ENCODE measurements at regions not wholly inside any gene's neighbourhood (a gene's known extent, or its start where the extent isn't known, plus 50 kb on each side); places are given as distances from the start of the nearest gene placed in this dataset.

DNA sequence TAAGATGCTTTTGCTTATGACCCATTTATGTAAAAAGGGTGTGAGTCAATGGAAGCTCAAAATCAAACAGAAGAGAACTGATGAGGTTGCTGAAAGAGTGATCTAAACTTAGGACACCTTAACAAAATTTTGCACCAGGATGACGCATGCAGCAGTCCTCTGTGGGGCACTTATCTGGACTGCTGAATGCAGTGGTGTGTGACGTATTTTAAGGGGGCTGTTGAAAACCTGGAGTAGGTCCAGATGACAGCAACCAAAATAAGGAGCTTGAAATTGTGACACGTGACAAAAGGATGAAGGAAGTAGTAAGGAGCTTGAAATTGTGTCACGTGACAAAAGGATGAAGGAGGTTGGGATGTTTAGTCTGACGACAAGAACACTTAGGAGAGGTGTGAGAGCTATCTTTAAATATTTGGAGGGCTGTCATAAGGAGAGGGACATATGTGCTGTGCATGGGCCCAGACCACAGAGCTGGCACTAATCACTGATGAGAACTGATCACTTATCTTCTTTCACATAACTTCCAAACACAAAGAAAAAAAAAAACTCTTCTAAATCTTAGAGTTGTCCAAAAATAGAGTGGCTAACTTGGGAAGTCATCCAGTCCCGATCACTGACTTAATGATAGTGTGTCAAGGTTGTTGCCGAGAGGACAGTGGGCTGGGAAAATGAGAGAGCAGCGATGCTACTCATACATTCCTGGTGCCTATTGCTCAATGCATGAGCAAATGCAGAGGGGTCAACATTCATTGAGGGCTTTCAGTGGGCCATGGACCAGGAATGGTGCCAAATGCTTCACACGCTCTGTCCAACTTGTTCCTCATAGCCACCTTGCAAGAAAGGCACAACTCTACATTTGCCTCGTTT, 264.2 kb upstream of the ZFHX3 start:
- DNase-seq (ENCODE audit: low read depth in 3 of 3) = no peak

DNA sequence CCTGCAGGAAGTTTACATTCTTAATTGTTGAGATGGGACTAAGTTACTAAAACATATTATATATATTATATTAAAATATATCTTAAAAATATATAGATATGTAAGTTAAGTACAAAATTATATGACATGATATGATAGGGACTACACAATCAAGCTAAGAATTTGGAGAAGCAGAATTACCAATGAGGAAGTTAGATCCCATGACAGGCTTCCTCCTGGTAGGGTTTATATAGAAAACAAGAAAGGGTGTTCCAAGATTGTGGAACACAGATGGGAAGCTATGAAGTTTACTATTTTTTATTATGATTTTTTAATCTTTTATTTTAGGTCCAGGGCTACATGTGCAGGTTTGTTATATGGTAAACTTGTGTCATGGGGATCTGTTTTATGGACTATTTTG, 260.8 kb upstream of the ZFHX3 start:
- no peak for DNase-seq (ENCODE audit: low read depth in 3 of 3)

DNA sequence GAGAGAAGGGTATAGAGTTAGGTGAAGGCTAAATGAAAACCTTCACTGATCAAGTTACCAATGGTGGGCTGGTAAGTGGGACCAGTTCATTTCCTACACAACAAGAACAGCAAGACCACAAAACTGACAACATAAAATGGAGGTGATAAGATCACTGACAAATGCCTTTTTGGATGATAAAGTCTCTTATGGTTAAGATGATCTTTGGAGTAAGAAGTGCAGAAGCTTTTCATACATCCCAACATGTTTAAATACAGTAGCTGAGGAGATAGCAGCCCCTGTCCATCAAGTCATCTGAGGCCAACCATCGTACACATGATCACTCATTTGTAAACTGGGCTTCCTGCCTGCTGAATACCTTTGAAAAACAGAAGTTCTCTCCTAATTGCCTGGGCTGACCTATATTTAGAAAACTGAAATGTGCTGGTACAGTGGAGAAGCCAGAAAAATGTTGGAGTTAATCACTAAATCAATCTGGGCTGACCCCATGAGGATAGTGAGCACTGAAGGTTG, 259.0 kb upstream of the ZFHX3 start:
- DNase-seq (ENCODE audit: low read depth in 3 of 3) = no peak

DNA sequence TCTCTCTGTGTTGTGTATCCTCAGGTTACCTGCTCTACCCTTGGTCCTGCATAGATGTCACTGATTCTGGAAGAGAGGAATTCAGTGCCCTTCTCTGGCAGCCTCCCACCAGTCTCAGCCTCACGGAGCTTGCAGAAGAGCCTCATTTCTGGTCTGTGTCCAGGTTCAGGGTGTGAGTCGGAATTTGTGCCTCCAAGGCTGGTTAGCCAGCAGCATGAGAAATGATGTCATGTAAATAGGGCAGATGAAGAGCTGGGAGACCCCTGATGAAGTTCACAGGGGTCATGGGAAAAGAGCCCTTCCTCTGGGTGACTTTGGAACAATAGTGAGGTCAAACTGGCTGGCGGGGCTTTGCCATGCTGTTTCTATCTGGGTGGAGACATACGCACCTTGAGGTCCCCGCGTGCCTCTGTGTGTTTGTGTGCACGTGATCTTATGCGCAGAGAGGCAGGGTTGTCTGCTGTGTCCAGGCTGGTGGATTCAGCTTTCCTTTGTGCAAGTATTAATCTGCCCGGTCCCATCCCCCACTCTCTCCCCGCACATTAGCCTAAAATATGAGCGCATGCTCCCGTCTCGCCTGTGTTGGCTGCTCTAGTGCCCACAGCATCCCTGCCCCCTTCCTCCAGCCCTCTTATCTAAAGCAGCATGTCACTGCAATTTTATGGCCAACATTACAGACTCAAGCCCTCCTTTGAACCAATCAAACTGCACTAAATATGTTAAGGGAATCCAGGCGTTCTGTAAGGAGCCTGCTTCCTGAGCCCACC, 256.3 kb upstream of the ZFHX3 start:
- no peak for DNase-seq (ENCODE audit: low read depth in 3 of 3)

DNA sequence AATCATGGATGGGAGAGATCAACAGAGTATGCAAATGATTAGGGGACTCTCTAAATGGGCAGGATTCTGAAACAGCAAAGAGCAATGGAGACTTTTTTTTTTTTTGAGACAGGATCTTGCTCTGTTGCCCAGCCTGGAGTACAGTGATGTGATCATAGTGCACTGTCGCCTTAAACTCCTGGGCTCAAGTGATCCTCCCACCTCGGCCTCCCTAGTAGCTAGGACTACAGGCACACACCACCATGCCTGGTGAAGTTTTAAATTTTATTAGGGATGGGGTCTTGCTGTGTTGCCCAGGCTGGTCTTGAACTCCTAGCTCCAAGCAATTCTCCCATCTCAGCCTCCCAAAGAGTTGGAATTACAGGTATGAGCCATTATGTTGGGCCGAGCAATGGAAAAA, 255.0 kb upstream of the ZFHX3 start:
- DNase-seq (ENCODE audit: low read depth in 3 of 3) = no peak

DNA sequence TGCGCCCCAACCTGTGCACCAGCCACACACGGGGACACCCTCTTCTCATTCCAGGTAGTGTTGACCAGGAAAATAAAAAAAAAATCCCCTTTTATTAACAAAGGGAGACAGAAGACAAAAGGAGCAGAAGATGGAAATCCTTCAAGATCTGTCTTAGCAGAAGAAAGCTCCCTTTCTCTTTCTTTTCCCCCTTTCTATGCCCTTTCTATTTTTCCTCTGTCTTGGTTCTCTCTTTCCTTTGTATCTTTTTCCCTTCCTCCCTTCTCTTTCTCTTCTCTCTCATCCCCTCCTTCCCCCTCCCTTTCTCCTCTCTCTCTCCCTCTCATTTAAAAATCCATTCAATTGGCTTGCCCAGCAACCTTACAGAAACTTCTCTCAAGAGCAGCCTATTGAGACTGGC, 254.1 kb upstream of the ZFHX3 start:
- DNase-seq (ENCODE audit: low read depth in 3 of 3) = no peak

DNA sequence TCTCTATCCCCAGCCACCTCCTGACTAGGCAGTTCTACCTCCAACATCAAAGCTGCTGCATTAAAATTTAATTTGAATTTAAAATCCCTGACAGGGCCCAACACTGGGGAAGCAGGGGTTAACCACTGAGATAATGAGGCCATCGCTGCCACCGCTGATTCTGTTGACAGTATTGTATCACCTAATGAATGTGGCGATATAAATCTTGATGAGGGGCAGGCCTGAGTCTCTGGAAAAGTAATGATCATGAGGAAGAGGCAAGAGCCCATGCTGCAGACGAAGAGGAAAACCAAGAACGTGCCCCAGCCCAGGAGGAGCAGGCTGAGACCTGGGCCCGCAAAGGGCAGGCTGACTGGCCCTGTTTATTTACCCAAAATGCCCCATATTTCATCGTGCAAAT, 251.4 kb upstream of the ZFHX3 start:
- no peak for DNase-seq (ENCODE audit: low read depth in 3 of 3)

DNA sequence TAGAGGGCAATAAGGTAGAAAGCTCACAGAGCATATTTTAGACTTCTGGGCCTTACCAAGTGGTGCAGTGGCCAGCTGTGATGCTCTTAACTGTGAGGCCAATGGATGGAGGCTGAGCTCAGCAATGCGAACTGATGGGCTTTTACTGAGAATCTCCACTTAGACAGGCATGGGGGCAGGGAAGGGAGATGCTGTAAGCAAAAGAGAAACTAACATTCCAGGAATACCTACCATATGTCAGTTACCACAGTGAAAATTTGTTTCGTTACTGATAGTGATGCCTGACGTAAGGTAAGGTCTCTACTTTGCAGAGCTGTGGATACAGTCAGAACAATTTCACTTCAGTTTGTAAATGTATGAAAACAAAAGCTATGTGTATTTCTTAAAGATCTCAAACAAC, 250.6 kb upstream of the ZFHX3 start:
- DNase-seq (ENCODE audit: low read depth in 3 of 3) = no peak

DNA sequence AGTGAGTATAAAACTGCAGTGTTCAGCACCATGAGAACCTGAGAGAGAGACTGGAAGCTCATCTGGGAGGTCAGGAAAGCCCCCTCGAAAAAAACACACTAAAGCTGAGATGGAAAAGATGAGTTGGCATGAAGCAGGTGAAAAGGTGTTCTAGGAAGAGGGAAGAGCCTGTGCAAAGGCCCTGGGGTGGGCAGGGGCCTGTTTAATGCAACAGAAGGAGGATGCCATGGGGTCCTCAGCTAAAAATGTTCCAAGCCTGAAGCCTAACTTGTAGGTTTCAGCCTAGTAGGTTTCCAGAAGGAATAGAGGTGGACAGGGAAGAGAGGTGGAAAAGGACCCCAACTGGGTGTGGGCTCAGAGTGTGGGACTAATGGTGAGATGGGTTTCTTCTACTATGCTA, 242.3 kb upstream of the ZFHX3 start:
- no peak for DNase-seq (ENCODE audit: low read depth in 3 of 3)

DNA sequence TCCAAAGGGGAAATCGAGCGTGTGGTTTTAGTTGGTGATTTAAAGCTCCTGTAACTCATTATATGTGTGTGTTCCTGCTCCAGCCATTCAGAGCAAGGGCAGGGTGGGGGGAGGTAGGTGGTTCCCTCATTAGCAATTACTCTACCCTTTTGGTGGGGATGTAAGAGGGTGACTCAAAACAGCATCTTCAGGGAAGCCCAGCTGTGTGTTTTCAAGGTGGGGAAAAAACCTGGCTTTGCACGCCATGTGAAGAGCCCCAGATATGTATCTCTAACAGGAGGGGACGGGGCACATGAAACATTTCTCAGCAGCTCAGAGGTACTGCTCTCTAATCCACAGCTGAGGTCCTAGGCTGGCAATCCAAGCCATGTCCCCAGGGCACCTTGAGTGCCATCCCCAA, 241.3 kb upstream of the ZFHX3 start:
- DNase-seq (ENCODE audit: low read depth in 3 of 3) = no peak

DNA sequence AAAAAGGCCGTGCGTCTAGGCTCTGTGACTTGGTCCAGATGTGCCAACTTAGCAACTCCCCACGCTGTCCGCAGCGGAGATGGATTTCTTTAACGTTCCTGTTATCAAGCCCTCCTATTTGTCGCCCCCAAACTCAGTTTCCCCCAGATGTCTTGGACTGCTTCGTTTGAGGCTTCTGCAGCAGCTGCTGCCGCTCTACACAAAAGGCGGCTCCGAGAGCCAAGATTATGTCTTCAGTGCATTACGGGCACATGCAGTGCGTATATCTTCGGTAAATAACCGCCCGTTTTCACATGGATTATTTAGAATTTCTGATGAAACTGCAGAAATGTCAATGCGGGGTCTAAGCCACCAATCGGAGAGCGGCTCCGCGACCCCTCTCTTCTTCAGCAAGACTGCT, 240.6 kb upstream of the ZFHX3 start:
- DNase-seq (ENCODE audit: low read depth in 3 of 3) = no peak

DNA sequence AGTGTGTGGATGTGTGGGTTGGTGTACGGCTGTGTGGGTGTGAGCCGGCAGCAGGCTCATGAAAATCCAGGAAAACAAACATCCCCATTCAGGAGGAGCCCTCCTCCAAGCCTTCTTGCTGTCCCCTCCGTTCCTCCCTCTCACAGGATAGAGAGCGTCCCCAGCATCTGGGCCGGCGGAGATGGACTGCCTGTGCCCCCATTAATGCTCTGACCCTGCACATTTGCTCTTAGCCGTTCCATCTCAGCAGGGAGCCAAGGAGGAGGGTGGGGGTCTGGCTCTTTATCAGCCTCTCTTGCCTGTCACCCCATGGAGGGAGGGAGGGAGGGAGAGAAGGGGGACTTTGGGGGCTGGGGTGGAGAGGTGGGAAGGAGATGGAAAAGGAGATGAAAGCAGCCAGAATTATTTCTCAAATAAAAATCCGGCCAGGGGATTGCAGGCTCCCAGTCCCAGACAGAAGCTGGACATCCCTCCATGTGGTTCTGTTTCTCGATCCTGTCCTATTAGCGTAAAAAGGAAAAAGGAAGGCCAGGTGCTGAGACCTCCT, 240.0 kb upstream of the ZFHX3 start:
- no peak for DNase-seq (ENCODE audit: low read depth in 3 of 3)

DNA sequence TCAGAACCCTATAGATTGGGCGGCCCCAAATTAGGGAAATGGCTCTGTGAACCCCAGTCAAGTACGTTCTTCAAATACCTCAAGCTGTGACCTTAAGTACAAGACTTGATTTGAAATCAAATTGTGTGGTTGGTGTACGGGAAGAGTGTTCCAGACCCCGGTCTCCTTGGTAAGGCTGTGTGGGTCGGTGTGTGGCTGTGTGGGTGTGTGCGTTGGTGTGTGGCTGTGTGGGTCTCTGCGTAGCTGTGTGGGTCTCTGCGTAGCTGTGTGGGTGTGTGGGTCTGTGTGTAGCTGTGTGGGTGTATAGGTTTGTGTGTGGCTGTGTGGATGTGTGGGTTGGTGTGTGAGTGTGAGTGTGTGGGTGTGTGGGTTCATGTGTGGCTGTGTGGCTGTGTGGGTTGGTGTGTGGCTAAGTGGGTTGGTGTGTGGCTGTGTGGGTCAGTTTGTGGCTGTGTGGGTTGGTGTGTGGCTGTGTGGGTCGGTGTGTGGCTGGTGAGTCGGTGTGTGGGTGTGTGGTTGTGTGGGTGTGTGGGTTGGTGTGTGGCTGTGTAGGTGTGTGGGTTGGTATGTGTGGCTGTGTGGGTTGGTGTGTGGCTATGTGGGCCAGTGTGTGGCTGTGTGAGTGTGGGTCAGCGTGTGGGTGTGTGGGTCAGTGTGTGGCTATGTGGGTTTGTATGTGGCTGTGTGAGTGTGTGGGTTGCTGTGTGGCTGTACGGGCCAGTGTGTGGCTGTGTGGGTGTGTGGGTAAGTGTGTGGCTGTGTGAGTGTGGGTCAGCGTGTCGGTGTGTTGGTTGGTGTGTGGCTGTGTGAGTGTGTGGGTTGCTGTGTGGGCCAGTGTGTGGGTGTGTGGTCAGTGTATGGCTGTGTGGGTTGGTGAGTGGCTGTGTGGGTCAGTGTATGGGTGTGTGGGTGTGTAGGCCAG, 238.7 kb upstream of the ZFHX3 start:
- DNase-seq (ENCODE audit: low read depth in 3 of 3) = no peak

DNA sequence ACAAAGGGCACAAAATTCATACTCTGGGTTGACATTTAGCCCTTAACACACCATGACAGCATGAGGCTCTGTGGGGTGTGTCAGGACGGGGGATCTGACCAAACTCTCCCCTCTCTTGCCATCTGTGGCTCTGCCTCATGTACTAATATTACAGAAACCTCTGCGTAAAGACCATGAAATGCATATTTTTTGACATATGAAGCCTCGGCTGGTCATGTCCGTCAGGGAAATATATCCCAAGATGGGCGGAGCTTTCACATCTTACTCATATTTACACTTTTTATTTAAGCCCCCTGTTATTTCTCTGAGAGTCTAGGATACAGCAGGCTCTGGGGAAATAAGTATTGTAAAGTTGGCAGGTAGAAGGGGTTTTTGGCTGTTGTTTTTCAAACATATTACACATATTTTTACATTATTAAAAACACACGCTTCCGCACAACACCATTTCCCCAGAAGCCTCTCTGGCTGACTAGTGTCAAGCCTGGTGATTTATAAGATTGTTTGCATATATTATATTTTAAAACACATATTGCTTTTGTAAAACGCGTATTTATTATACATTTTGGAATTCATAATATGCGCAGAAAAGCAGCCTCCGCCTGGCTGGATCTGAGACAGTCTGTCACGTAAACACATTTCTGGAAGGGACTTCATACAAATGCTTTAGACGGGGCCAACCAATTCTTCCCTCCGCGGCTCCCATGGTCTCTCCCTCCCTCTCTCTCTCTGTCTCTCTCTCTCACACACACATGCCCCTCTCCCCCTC, 237.7 kb upstream of the ZFHX3 start:
- no peak for DNase-seq (ENCODE audit: low read depth in 3 of 3)

DNA sequence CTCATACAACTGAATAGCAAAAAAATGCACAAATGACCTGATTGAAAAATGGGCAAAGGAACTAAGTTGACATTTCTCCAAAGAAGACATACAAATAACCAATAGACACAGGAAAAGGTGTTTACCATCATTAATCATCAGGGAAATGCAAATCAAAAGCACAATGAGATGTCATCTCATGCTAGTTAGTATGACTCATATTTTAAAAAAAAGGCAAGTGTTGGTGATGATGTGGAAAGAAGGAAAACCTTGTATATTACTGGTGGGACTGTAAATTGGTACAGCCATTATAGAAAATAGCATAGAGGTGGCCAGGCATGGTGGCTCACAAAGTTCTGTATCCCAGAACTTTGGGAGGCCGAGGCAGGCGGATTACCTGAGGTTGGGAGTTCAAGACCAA, 232.5 kb upstream of the ZFHX3 start:
- no peak for DNase-seq (ENCODE audit: low read depth in 3 of 3)

DNA sequence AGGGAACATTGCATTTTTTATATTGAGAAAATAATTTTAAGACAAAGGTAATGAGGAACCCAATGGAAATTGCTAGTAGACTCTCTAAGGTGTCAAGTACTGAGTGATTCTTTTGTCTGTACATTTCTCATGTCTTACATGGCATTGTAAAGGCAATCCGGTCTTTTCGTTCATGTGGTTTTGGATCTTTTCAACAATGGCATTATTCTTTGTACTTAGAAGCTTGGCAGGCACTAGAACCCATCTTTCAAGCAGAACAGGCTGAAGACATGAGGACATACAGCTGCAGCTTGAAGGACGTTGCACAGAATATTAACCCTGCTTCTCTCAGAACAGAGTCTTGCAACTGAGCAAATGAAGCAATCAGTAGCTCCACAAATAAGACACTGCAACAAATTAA, 231.5 kb upstream of the ZFHX3 start:
- DNase-seq (ENCODE audit: low read depth in 3 of 3) = no peak

DNA sequence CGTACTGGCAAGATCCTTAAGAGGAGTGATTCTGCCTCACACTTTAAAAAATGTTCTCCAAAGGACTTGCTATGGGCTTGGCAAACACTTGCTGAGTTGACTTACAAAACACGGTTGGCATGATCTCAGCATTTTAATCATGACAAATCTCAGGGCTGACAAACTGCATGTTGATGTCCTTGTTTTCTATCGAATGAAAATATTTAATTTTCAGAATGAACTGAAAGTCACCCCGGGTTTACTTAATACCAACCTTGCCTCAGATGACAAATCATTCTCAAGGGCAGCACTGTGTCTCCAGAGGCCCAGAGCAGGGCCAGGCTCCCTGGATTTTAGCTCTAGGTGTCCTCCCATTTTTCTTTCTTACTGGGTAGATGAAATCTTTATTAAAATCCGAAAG, 229.1 kb upstream of the ZFHX3 start:
- no peak for DNase-seq (ENCODE audit: low read depth in 3 of 3)

DNA sequence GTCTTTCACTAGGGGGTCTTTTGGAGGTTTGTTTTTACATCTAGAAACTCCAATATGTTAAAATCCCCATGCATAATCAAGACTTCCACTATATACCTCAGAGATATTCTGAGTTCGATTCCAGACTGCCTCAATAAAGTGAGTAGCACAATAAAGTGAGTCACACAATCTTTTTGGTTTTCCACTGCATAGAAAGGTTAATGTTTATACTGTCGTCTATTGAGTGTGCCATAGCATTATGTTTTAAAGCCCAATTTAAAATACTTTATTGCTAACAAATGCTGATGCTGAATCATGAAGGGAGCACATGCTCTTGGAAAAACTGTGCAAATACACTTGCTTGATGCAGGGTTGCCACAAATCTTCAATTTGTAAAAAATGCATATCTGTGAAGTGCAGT, 227.5 kb upstream of the ZFHX3 start:
- DNase-seq (ENCODE audit: low read depth in 3 of 3) = no peak

DNA sequence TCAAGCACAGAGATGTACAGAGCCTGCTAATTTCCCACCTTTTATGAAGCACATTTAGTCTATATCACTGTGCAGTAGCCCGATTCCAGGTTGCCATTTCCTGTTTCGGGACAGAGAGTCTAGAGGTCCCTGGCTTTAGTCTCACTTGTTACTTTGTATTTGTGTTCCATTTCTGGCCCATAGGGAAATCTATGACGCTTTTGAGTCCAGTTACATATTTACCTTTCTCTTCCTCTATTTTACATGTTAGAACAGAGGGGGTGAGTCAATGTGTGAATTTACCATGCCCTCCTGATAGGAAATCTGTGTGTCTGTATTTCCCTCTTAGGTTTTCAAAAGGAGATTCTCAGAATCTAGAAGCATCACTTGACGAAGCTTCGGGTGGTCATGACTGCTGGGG, 227.1 kb upstream of the ZFHX3 start:
- DNase-seq (ENCODE audit: low read depth in 3 of 3) = no peak

DNA sequence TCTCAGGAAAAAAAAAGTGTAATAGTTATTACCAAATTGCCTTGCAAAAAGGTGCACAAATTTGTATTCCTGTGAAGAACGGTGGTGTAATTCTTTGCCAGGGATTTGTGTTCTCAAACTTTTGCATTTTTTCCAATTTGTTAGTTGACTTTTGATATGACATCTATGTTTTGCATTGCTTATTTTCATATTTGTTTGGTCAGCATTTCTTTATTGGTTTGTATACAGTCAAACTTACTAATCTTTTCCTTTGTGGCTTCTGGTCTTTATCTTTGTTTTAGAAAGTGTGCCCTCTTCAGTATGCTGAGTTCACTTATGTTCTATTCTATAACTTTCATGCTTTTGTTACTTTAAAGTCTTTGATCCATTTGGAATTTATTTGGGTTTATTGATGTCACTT, 226.2 kb upstream of the ZFHX3 start:
- DNase-seq (ENCODE audit: low read depth in 3 of 3) = no peak

DNA sequence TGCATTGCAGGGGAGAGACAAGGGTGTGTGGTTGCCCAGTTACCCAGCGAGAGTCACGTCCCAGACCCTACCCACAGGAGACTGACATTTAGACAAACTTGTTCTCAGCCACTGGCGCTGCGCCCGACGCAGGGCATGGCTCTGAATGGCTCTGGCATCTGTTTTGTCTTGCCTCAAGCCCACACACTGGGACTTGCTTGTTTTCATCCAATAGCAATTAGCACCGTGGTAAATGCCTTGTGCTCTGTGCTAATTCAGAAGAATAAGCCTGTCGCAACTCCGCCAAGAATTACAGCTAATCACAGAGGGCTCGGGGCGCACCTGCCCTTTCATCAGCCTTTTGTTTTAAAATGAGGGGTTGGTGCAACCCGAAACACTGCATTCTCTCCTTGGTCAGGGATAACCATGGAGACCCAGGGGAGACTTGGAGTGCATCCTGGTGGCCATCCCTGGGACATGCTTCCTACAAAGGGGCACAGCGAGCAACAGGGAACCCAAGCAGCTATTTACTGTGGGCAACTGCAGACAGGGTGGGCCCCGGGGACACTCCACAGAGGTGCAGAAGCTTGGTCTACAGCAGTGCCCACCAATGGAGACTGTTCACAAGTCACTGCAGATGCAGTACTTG, 220.6 kb upstream of the ZFHX3 start:
- DNase-seq (ENCODE audit: low read depth in 3 of 3) = no peak

All from stimulated activated CD4-positive, alpha-beta T cell treated with anti-CD3 and anti-CD28 coated beads, TNF-alpha, amount 100 ng/mL, for 48 hours (primary cell).